ENCODE measurements at regions not wholly inside any gene's neighbourhood (a gene's known extent, or its start where the extent isn't known, plus 50 kb on each side); places are given as distances from the start of the nearest gene placed in this dataset.

DNA sequence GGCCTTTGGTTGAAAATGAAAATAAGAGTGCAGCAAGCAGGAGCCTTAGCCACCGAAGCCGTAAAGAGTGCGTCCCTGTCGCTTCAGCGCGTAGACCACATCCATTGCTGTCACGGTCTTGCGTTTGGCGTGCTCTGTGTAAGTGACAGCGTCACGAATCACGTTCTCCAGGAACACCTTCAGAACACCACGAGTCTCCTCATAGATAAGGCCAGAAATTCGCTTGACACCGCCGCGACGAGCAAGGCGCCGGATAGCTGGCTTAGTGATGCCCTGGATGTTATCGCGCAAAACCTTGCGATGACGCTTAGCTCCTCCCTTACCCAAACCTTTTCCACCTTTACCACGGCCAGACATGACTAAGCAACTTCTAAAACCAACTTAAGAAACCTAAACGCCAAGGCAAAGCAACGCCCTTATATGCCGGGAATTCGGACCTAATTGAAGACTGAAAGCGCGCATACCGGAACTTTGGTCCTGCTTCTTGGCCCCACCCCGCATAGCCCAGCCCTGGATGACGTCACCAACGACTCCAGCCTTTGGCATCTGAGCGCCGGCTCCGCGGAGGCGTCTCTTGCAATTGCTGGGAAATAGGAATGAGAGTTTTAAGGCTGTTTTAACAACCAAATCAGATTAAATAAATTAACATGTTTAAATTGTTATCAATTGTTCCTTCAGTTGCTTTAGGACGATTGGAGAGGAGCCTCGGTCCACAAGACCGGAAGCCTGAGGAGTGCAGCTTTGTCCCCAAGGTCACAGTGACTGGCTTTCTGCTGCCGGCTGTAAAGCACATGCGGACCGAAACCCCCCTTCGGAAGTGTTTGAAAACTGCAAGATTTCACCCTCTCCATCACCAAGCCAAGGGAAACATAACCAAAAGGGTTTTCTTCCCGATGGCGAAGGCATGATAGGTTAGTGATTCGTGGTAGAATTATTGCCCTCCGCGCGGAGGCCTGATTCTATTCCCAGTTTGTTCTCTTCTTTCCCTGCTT, 79.6 kb upstream of the BTN3A2 start:
- TF ChIP-seq CTCF (IDR thresholded peaks at IDR 0.05) (peak in 1 of 6 experiments; percentile 2), POLR2A (IDR thresholded peaks at IDR 0.05) (peak; percentile 93 to 94)

DNA sequence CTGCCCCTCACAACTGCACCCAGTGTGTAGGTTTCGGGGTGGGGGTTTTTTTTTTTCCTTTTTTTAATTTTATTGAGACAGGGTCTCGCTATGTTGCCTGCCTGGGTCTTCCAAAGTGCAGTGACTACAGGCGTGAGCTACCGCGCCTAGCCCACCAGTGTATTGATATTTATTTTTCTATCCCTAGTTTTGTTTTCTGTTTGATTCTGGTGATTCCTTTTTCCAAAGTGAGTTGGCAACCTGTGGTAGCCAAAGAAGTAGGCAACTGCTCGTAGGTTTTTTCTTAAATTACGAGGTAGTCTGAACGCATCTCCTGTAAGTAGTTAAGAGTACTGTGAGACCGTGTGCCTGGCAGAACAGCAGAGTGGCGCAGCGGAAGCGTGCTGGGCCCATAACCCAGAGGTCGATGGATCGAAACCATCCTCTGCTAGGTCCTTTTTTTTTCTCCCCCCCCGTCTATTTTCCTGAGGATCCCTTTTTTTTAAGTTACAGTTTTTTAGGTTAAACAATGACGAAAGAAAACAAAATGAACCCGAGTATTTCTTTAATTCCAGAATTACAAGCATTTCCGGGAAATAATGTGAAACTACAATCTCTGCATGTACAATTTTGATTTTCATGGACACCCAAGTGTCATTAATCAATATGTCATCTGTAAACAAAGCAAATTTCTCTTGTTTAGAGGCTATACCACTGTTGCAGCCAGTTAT, 78.7 kb upstream of the BTN3A2 start:
- peak; percentile 72 to 88 (median 75) for DNase-seq
- Histone ChIP-seq H3K27me3 (no peaks in the 10 kb centered on the region), H3K27ac (peak overlapping the region; percentile 87 to 97 (median 92)), H3K4me3 (peak overlapping the region; percentile 44 to 71 (median 58)), H3K4me1 (peaks cover 0 to 12% (median 0%) of the 10 kb centered on the region in 4 donors), H3K36me3 (no peaks in the 10 kb centered on the region), H3K9me3 (no peaks in the 10 kb centered on the region)
- no peak for TF ChIP-seq POLR2A (IDR thresholded peaks at IDR 0.05)
- TF ChIP-seq CTCF (IDR thresholded peaks at IDR 0.05): peak in 1 of 6 experiments; percentile 0

More for the DNA sequence above, 79.6 kb upstream of the BTN3A2 start:
- H3K27me3 ChIP-seq: no peaks in the 10 kb centered on the region
- peak; percentile 96 to 99 (median 99) for DNase-seq
- H3K9me3 ChIP-seq: no peaks in the 10 kb centered on the region
- H3K4me3 ChIP-seq: peak overlapping the region; percentile 44 to 71 (median 58)
- H3K27ac ChIP-seq: peak overlapping the region; percentile 87 to 97 (median 92)
- H3K36me3 ChIP-seq: no peaks in the 10 kb centered on the region
- H3K4me1 ChIP-seq: peaks cover 0 to 12% (median 0%) of the 10 kb centered on the region in 4 donors

DNA sequence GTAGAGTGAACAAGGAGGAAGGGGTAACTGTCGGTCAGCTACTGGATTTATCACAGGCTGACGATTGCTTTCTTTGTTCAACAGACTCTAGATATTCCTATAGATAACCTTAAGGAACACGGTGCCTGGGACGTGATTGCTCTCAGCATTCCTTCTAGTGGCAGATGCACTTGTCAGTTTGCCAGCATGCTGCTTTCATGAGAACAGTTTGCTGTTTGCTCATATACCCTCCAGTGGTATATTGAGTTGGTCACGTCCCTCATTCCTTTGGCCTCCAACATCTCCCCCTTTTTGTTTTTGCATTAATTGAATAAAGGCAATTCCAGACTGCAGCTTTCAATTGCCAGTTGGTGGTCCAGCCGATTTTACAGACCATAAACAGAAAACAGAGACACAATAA, 76.8 kb upstream of the BTN3A2 start:
- DNase-seq: no peak
- no peaks in the 10 kb centered on the region for H3K9me3 ChIP-seq
- TF ChIP-seq CTCF (IDR thresholded peaks at IDR 0.05): no peak
- TF ChIP-seq POLR2A (IDR thresholded peaks at IDR 0.05): no peak
- no peak overlapping the region for H3K4me3 ChIP-seq
- H3K36me3 ChIP-seq: no peaks in the 10 kb centered on the region
- H3K27me3 ChIP-seq: no peaks in the 10 kb centered on the region
- H3K4me1 ChIP-seq: peaks cover 0 to 9% (median 0%) of the 10 kb centered on the region in 4 donors
- H3K27ac ChIP-seq: no peak overlapping the region

DNA sequence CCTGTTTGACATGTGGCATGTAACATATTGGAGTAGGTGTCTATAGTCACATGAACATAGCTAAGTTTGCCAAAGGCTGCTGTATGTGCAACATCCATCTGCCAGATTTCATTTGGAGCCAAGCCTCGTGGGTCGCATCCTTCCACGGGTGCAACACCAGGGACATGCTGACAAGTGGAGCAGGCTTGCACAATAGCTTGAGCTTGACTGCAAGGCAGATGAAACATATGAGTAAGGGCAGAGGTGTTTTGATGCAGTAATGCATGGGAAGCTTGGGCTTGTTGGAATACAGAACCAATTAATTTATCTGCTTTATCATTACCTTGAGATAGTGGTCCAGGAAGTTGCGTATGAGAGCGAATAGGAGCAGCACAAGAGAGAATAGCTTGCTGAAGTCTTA, 74.1 kb upstream of the BTN3A2 start:
- H3K4me1 ChIP-seq: no peaks in the 10 kb centered on the region
- H3K9me3 ChIP-seq: no peaks in the 10 kb centered on the region
- no peak for DNase-seq
- TF ChIP-seq CTCF (IDR thresholded peaks at IDR 0.05) (no peak), POLR2A (IDR thresholded peaks at IDR 0.05) (no peak)
- H3K27ac ChIP-seq: no peak overlapping the region
- H3K4me3 ChIP-seq: no peak overlapping the region
- no peaks in the 10 kb centered on the region for H3K36me3 ChIP-seq
- no peaks in the 10 kb centered on the region for H3K27me3 ChIP-seq

DNA sequence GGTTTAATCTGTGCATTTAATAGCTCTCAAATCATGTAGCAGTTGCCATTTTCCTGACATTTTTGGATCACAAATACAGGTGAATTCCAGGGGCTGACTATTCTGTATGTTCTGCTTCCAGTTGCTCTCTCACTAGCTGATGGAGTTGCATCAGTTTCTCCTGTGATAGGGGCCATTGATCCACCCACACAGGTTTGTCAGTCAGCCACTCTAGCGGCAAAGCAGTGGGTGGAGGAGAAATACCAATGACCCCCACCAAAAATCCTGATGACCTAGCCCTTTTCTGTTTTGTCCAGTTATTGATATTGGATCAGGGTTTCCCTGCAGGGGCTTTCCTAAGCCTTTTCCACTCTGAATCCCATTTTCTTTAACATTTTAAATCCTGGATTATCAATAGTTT, 72.3 kb upstream of the BTN3A2 start:
- TF ChIP-seq CTCF (IDR thresholded peaks at IDR 0.05) (no peak), POLR2A (IDR thresholded peaks at IDR 0.05) (no peak)
- Histone ChIP-seq H3K9me3 (no peaks in the 10 kb centered on the region), H3K4me3 (no peak overlapping the region), H3K27me3 (no peaks in the 10 kb centered on the region), H3K4me1 (peaks cover 0 to 5% (median 0%) of the 10 kb centered on the region in 4 donors), H3K36me3 (no peaks in the 10 kb centered on the region), H3K27ac (no peak overlapping the region)
- no peak for DNase-seq
